SK-N-SH (cell line): ENCODE measurements at regions not wholly inside any gene's neighbourhood (a gene's known extent, or its start where the extent isn't known, plus 50 kb on each side); places are given as distances from the start of the nearest gene placed in this dataset.

ENCODE experiments used
- CTCF ChIA-PET: fragments of 300-600, 350-600 bp; formaldehyde crosslinking; extraction: SDS; loops from one replicate; lab custom pipeline; 2021; lab: Yijun Ruan, JAX
- POLR2A ChIA-PET: fragments of 350-600 bp; sonication (Branson Sonifier 250); formaldehyde crosslinking; extraction: SDS; loops from one replicate; lab custom pipeline; 2020; ENCODE audit warnings: antibody characterized with exemption, inconsistent platforms; lab: Yijun Ruan, JAX
- DNase-seq: peaks from one replicate; pipeline ENCODE4 v3.0.0; 2012
- H2AFZ ChIP-seq: fragments of 200-600 bp; sonication (generic); 2 replicates; pipeline ENCODE4 v1.8.1; 2016; ENCODE audit warnings: antibody characterized with exemption, mild to moderate bottlenecking, low read depth
- H3F3A ChIP-seq: fragments of 200-600 bp; sonication (generic); replicated peaks from 2 replicates; pipeline ENCODE3; 2016; ENCODE audit warnings: antibody characterized with exemption, mild to moderate bottlenecking; ENCODE audit not compliant: insufficient read depth
- H3K27ac ChIP-seq, 2 experiments: fragments of 200-500 bp in 1 of 2; fragments of 200-600 bp in 1 of 2; sonication (Bioruptor generic) in 1 of 2; sonication (generic), shearing (Covaris generic) in 1 of 2; 2 replicates each; pipeline versions ENCODE4 v1.5.1 to v1.6.1; 2014 to 2016; ENCODE audit warnings: low read depth in 2 of 2, inconsistent platforms in 1 of 2, low read length in 1 of 2, mild to moderate bottlenecking in 1 of 2, mixed read lengths in 1 of 2
- H3K27me3 ChIP-seq: fragments of 200-600 bp; sonication (generic), shearing (Covaris generic); 2 replicates; pipeline ENCODE4 v1.6.1; 2016; ENCODE audit warnings: mixed run types; ENCODE audit not compliant: insufficient read depth
- H3K36me3 ChIP-seq, 2 experiments: fragments of 200-500 bp in 1 of 2; fragments of 200-600 bp in 1 of 2; sonication (Bioruptor generic) in 1 of 2; sonication (generic) in 1 of 2; replicated peaks in 1 of 2; 2 replicates each; pipeline versions ENCODE3 to v1.5.1; 2014 to 2016; ENCODE audit warnings: low read length in 1 of 2, mild to moderate bottlenecking in 1 of 2; ENCODE audit not compliant: insufficient read depth in 2 of 2, control insufficient read depth in 1 of 2
- H3K4me1 ChIP-seq, 2 experiments: fragments of 200-500 bp in 1 of 2; fragments of 200-600 bp in 1 of 2; sonication (Bioruptor generic) in 1 of 2; sonication (generic), shearing (Covaris generic) in 1 of 2; 2 replicates each; pipeline versions ENCODE4 v1.5.1 to v1.6.1; 2014 to 2016; ENCODE audit warnings: low read depth in 1 of 2, low read length in 1 of 2, mixed run types in 1 of 2; ENCODE audit not compliant: insufficient read depth in 2 of 2, control insufficient read depth in 1 of 2
- H3K4me2 ChIP-seq: fragments of 200-600 bp; sonication (generic), shearing (Covaris generic); 2 replicates; pipeline ENCODE4 v1.6.1; 2017; ENCODE audit warnings: mixed run types
- H3K4me3 ChIP-seq, 2 experiments: fragments of 200-500 bp in 1 of 2; fragments of 200-600 bp in 1 of 2; sonication (Bioruptor generic) in 1 of 2; sonication (generic), shearing (Covaris generic) in 1 of 2; 2 replicates each; pipeline versions ENCODE4 v1.5.1 to v1.8.1; 2014 to 2016; ENCODE audit warnings: low read depth in 2 of 2, inconsistent platforms in 1 of 2, low read length in 1 of 2, mild to moderate bottlenecking in 1 of 2, mixed read lengths in 1 of 2, moderate library complexity in 1 of 2
- H3K79me2 ChIP-seq: fragments of 200-600 bp; sonication (generic); 2 replicates; pipeline ENCODE4 v1.8.1; 2017; ENCODE audit warnings: mild to moderate bottlenecking; ENCODE audit not compliant: insufficient read depth
- H3K9ac ChIP-seq: fragments of 200-600 bp; sonication (generic); 2 replicates; pipeline ENCODE4 v1.6.1; 2017; ENCODE audit warnings: mixed run types
- H3K9me2 ChIP-seq: fragments of 200-600 bp; sonication (generic); 2 replicates; pipeline ENCODE4 v1.6.1; 2017; ENCODE audit warnings: mixed run types
- H3K9me3 ChIP-seq: fragments of 200-600 bp; sonication (generic); 2 replicates; pipeline ENCODE4 v1.6.1; 2017; ENCODE audit warnings: mixed run types, mild to moderate bottlenecking, moderate library complexity
- H4K20me1 ChIP-seq: fragments of 200-600 bp; sonication (generic); 2 replicates; pipeline ENCODE4 v1.6.1; 2017; ENCODE audit warnings: mild to moderate bottlenecking, mixed run types; ENCODE audit not compliant: insufficient read depth
- CHD2 ChIP-seq: fragments of 150-350 bp; IDR thresholded peaks from 2 replicates; pipeline ENCODE4 v1.6.1; 2018; ENCODE audit warnings: low read length; ENCODE audit not compliant: partially characterized antibody
- FOSL2 ChIP-seq: IDR thresholded peaks from 2 replicates; pipeline ENCODE4 v1.4.0; 2012; ENCODE audit warnings: low read depth, mild to moderate bottlenecking, moderate library complexity, borderline replicate concordance
- FOXM1 ChIP-seq: IDR thresholded peaks from 2 replicates; pipeline ENCODE4 v1.4.0; 2012; ENCODE audit warnings: low read depth, mild to moderate bottlenecking
- JUND ChIP-seq: IDR thresholded peaks from 2 replicates; pipeline ENCODE4 v1.4.0; 2012
- MAX ChIP-seq: IDR thresholded peaks from 2 replicates; pipeline ENCODE4 v1.4.0; 2012; ENCODE audit warnings: low read depth
- MXI1 ChIP-seq: IDR thresholded peaks from 2 replicates; pipeline ENCODE4 v1.6.1; 2012; ENCODE audit warnings: mild to moderate bottlenecking, low read depth, low read length, improper control_type of control experiment
- RAD21 ChIP-seq: IDR thresholded peaks from 2 replicates; pipeline ENCODE4 v1.6.1; 2012; ENCODE audit warnings: mild to moderate bottlenecking, low read length
- REST ChIP-seq: IDR thresholded peaks from 2 replicates; pipeline ENCODE4 v1.6.1; 2012; ENCODE audit warnings: mild to moderate bottlenecking, low read depth, low read length, moderate library complexity
- SIN3A ChIP-seq: IDR thresholded peaks from 2 replicates; pipeline ENCODE4 v1.6.1; 2012; ENCODE audit warnings: low read depth, mild to moderate bottlenecking, low read length, moderate library complexity, borderline replicate concordance
- TAF1 ChIP-seq: IDR thresholded peaks from 2 replicates; pipeline ENCODE4 v1.6.1; 2012; ENCODE audit warnings: low read depth, mild to moderate bottlenecking, low read length, moderate library complexity, borderline replicate concordance
- TCF12 ChIP-seq: IDR thresholded peaks from 2 replicates; pipeline ENCODE4 v1.4.0; 2012
- TEAD4 ChIP-seq: IDR thresholded peaks from 2 replicates; pipeline ENCODE4 v1.4.0; 2012; ENCODE audit warnings: mild to moderate bottlenecking, borderline replicate concordance; ENCODE audit not compliant: insufficient read depth
- USF1 ChIP-seq: IDR thresholded peaks from 2 replicates; pipeline ENCODE4 v1.4.0; 2012; ENCODE audit warnings: low read depth, borderline replicate concordance
- USF2 ChIP-seq: fragments of 150-350 bp; IDR thresholded peaks from 2 replicates; pipeline ENCODE4 v1.6.1; 2017; ENCODE audit warnings: antibody characterized with exemption, low read length, low read depth, borderline replicate concordance
- WGBS: methylation state at CpG from one replicate; pipeline ENCODE4 v1.1.6; 2017; ENCODE audit warnings: low lambda C conversion rate; 5-methylcytosine and 5-hydroxymethylcytosine counted together
- TF ChIP-seq, protein P1 (sequence below): fragments of 200-600 bp; sonication (generic); IDR thresholded peaks from 2 replicates; pipeline ENCODE4 v1.6.1; 2017; ENCODE audit warnings: antibody characterized with exemption, mild to moderate bottlenecking, moderate library complexity

- no peak overlapping the region for H3K4me3 ChIP-seq
- no peaks in the 10 kb centered on the region for H3K79me2 ChIP-seq
- no peaks in the 10 kb centered on the region for H3F3A ChIP-seq
- H3K27me3 ChIP-seq = peaks cover 76% of the 10 kb centered on the region
- H4K20me1 ChIP-seq = no peaks in the 10 kb centered on the region
- H3K27ac ChIP-seq = no peak overlapping the region
- no peaks in the 10 kb centered on the region for H3K9me2 ChIP-seq
- CTCF ChIA-PET = no interaction called here
- POLR2A ChIA-PET = no interaction called here
- H3K9me3 ChIP-seq = no peaks in the 10 kb centered on the region
- no peak overlapping the region for H3K9ac ChIP-seq
- 2% methylated on average over 15 of the region's 17 CpGs for WGBS
- no peak overlapping the region for H3K4me2 ChIP-seq
- H3K4me1 ChIP-seq = no peaks in the 10 kb centered on the region
- no peak for DNase-seq
- H3K36me3 ChIP-seq = no peaks in the 10 kb centered on the region
- TF ChIP-seq USF1 (no peak), FOSL2 (no peak), MAX (no peak), REST (no peak), CHD2 (no peak), MXI1 (no peak), FOXM1 (no peak), SIN3A (no peak), JUND (no peak), RAD21 (no peak), USF2 (no peak), TCF12 (no peak), TEAD4 (no peak), TAF1 (no peak)
- TF ChIP-seq, protein P1, sequence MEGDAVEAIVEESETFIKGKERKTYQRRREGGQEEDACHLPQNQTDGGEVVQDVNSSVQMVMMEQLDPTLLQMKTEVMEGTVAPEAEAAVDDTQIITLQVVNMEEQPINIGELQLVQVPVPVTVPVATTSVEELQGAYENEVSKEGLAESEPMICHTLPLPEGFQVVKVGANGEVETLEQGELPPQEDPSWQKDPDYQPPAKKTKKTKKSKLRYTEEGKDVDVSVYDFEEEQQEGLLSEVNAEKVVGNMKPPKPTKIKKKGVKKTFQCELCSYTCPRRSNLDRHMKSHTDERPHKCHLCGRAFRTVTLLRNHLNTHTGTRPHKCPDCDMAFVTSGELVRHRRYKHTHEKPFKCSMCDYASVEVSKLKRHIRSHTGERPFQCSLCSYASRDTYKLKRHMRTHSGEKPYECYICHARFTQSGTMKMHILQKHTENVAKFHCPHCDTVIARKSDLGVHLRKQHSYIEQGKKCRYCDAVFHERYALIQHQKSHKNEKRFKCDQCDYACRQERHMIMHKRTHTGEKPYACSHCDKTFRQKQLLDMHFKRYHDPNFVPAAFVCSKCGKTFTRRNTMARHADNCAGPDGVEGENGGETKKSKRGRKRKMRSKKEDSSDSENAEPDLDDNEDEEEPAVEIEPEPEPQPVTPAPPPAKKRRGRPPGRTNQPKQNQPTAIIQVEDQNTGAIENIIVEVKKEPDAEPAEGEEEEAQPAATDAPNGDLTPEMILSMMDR = no peak
- TF ChIP-seq, all 33 proteins: peak for 0
- H2AFZ ChIP-seq = no peak overlapping the region
Measured at GRCh38 chr13:112132142-112132541, 65.2 kb downstream of the SOX1 start.
